ENCODE measurements at regions not wholly inside any gene's neighbourhood (a gene's known extent, or its start where the extent isn't known, plus 50 kb on each side); places are given as distances from the start of the nearest gene placed in this dataset.
"Not testable (repeated sequence)": the region's sequence is repeated elsewhere in the genome, so short reads cannot be mapped to it uniquely, and the experiment has no call there.

GRCh38 chr2:13289310-13289709, 572.6 kb downstream of the TRIB2 start:
- peaks cover 0 to 8% (median 0%) of the 10 kb centered on the region in 4 donors for H3K9me3 ChIP-seq
- no peaks in the 10 kb centered on the region for H3K27me3 ChIP-seq
- no peak overlapping the region for H3K4me3 ChIP-seq
- H3K27ac ChIP-seq (replicated peaks in 1 of 4): no peak overlapping the region
- intact Hi-C loops (cut with DNase I): no loop called here
- TF ChIP-seq CTCF (IDR thresholded peaks at IDR 0.05): no peak
- no peak for TF ChIP-seq POLR2AphosphoS5 (IDR thresholded peaks at IDR 0.05)
- TF ChIP-seq POLR2A (IDR thresholded peaks at IDR 0.05; ENCODE audit: low read depth): no peak
- TF ChIP-seq EP300 (IDR thresholded peaks at IDR 0.05): no peak
- no peaks in the 10 kb centered on the region for H3K36me3 ChIP-seq
- no peaks in the 10 kb centered on the region for H3K4me1 ChIP-seq
- no peak for DNase-seq (ENCODE audit: extremely low spot score)

GRCh38 chr2:13308478-13308805, 591.7 kb downstream of the TRIB2 start:
- H3K36me3 ChIP-seq; DNase-seq (ENCODE audit: extremely low spot score); H3K4me3 ChIP-seq; H3K4me1 ChIP-seq; H3K27ac ChIP-seq (replicated peaks in 1 of 4); H3K27me3 ChIP-seq; H3K9me3 ChIP-seq; intact Hi-C loops (cut with DNase I): not testable (repeated sequence)
- WGBS: 78% methylated on average over 7 of the region's 33 CpGs

- no peak for DNase-seq (ENCODE audit: extremely low spot score)
- no peaks in the 10 kb centered on the region for H3K36me3 ChIP-seq
- intact Hi-C loops (cut with DNase I): no loop called here
- TF ChIP-seq CTCF (IDR thresholded peaks at IDR 0.05) (no peak), EP300 (IDR thresholded peaks at IDR 0.05) (no peak), POLR2A (IDR thresholded peaks at IDR 0.05; ENCODE audit: low read depth) (no peak), POLR2AphosphoS5 (IDR thresholded peaks at IDR 0.05) (no peak)
- H3K4me1 ChIP-seq: no peaks in the 10 kb centered on the region
- H3K27me3 ChIP-seq: no peaks in the 10 kb centered on the region
- 87% methylated on average over 4 of the region's 4 CpGs for WGBS
- no peak overlapping the region for H3K27ac ChIP-seq (replicated peaks in 1 of 4)
- no peak overlapping the region for H3K4me3 ChIP-seq
- H3K9me3 ChIP-seq: no peaks in the 10 kb centered on the region
Observed at GRCh38 chr2:13308989-13309388, 592.3 kb downstream of the TRIB2 start.

GRCh38 chr2:13332060-13332459, 615.3 kb downstream of the TRIB2 start:
- H3K36me3 ChIP-seq: no peaks in the 10 kb centered on the region
- DNase-seq (ENCODE audit: extremely low spot score): no peak
- intact Hi-C loops (cut with DNase I): no loop called here
- peaks cover 0 to 5% (median 0%) of the 10 kb centered on the region in 4 donors for H3K9me3 ChIP-seq
- H3K4me3 ChIP-seq: no peak overlapping the region
- H3K4me1 ChIP-seq: no peaks in the 10 kb centered on the region
- no peak for TF ChIP-seq POLR2A (IDR thresholded peaks at IDR 0.05; ENCODE audit: low read depth)
- no peak for TF ChIP-seq POLR2AphosphoS5 (IDR thresholded peaks at IDR 0.05)
- TF ChIP-seq CTCF (IDR thresholded peaks at IDR 0.05): no peak
- no peak for TF ChIP-seq EP300 (IDR thresholded peaks at IDR 0.05)
- WGBS: 59% methylated on average over 2 of the region's 2 CpGs
- H3K27ac ChIP-seq (replicated peaks in 1 of 4): no peak overlapping the region
- H3K27me3 ChIP-seq: no peaks in the 10 kb centered on the region

GRCh38 chr2:13334071-13334470, 617.3 kb downstream of the TRIB2 start:
- DNase-seq (ENCODE audit: extremely low spot score); H3K4me3 ChIP-seq; H3K27ac ChIP-seq (replicated peaks in 1 of 4); H3K36me3 ChIP-seq; H3K27me3 ChIP-seq; intact Hi-C loops (cut with DNase I); H3K4me1 ChIP-seq; H3K9me3 ChIP-seq: not testable (repeated sequence)

- no peak for DNase-seq (ENCODE audit: extremely low spot score)
- H3K27ac ChIP-seq (replicated peaks in 1 of 4): no peak overlapping the region
- TF ChIP-seq EP300 (IDR thresholded peaks at IDR 0.05): no peak
- H3K36me3 ChIP-seq: no peaks in the 10 kb centered on the region
- no peaks in the 10 kb centered on the region for H3K4me1 ChIP-seq
- H3K27me3 ChIP-seq: no peaks in the 10 kb centered on the region
- intact Hi-C loops (cut with DNase I): no loop called here
- peaks cover 0 to 5% (median 0%) of the 10 kb centered on the region in 4 donors for H3K9me3 ChIP-seq
- no peak overlapping the region for H3K4me3 ChIP-seq
Observed at GRCh38 chr2:13334545-13334944, 617.8 kb downstream of the TRIB2 start.
